ENCODE measurements at regions not wholly inside any gene's neighbourhood (a gene's known extent, or its start where the extent isn't known, plus 50 kb on each side); places are given as distances from the start of the nearest gene placed in this dataset.

- Histone ChIP-seq H3K4me1 (ENCODE audit: control insufficient read depth, low read length) (no peaks in the 10 kb centered on the region), H3K4me2 (ENCODE audit: low read length) (no peak overlapping the region), H3K4me3 (ENCODE audit: low read length) (no peak overlapping the region), H3K27ac (ENCODE audit: low read depth, low read length) (no peak overlapping the region), H4K20me1 (ENCODE audit: control insufficient read depth, insufficient read depth, low read depth, low read length) (no peaks in the 10 kb centered on the region), H3K9me2 (replicated peaks; ENCODE audit: control insufficient read depth, low read length) (no peaks in the 10 kb centered on the region), H3K79me2 (ENCODE audit: control insufficient read depth, low read length) (no peaks in the 10 kb centered on the region), H3K36me3 (ENCODE audit: control insufficient read depth, low read length) (no peaks in the 10 kb centered on the region), H3F3A (ENCODE audit: control insufficient read depth, insufficient read depth) (no peaks in the 10 kb centered on the region), H3K27me3 (ENCODE audit: control insufficient read depth, low read length) (no peaks in the 10 kb centered on the region), H3K9me3 (ENCODE audit: control insufficient read depth, insufficient read depth, low read length) (no peaks in the 10 kb centered on the region)
- no peak for TF ChIP-seq EZH2phosphoT487 (IDR thresholded peaks at IDR 0.05; ENCODE audit: borderline replicate concordance, low read length)
- TF ChIP-seq, protein P1, sequence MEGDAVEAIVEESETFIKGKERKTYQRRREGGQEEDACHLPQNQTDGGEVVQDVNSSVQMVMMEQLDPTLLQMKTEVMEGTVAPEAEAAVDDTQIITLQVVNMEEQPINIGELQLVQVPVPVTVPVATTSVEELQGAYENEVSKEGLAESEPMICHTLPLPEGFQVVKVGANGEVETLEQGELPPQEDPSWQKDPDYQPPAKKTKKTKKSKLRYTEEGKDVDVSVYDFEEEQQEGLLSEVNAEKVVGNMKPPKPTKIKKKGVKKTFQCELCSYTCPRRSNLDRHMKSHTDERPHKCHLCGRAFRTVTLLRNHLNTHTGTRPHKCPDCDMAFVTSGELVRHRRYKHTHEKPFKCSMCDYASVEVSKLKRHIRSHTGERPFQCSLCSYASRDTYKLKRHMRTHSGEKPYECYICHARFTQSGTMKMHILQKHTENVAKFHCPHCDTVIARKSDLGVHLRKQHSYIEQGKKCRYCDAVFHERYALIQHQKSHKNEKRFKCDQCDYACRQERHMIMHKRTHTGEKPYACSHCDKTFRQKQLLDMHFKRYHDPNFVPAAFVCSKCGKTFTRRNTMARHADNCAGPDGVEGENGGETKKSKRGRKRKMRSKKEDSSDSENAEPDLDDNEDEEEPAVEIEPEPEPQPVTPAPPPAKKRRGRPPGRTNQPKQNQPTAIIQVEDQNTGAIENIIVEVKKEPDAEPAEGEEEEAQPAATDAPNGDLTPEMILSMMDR (IDR thresholded peaks at IDR 0.05; ENCODE audit: low read depth, low read length, poor library complexity, severe bottlenecking), result no peak
These were observed 154.0 kb upstream of the THSD7A start for GRCh38 chr7:11985971-11986370.

- H3K4me3 ChIP-seq (ENCODE audit: low read length), result no peak overlapping the region
- TF ChIP-seq, protein P1 (IDR thresholded peaks at IDR 0.05; ENCODE audit: low read depth, low read length, poor library complexity, severe bottlenecking), result no peak
- no peak for TF ChIP-seq EZH2phosphoT487 (IDR thresholded peaks at IDR 0.05; ENCODE audit: borderline replicate concordance, low read length)
These were observed 156.2 kb upstream of the THSD7A start for GRCh38 chr7:11988186-11988585.

GRCh38 chr7:12002428-12002827 is 170.4 kb upstream of the THSD7A start:
- no peaks in the 10 kb centered on the region for H3K27me3 ChIP-seq (ENCODE audit: control insufficient read depth, low read length)
- H3K4me3 ChIP-seq (ENCODE audit: low read length), result no peak overlapping the region
- H3K9me3 ChIP-seq (ENCODE audit: control insufficient read depth, insufficient read depth, low read length), result no peaks in the 10 kb centered on the region
- H3K79me2 ChIP-seq (ENCODE audit: control insufficient read depth, low read length), result no peaks in the 10 kb centered on the region
- H3K4me2 ChIP-seq (ENCODE audit: low read length), result no peak overlapping the region
- H3K9me2 ChIP-seq (replicated peaks; ENCODE audit: control insufficient read depth, low read length), result no peaks in the 10 kb centered on the region
- no peak overlapping the region for H3K27ac ChIP-seq (ENCODE audit: low read depth, low read length)
- no peak for TF ChIP-seq EZH2phosphoT487 (IDR thresholded peaks at IDR 0.05; ENCODE audit: borderline replicate concordance, low read length)
- H3F3A ChIP-seq (ENCODE audit: control insufficient read depth, insufficient read depth), result no peaks in the 10 kb centered on the region
- no peaks in the 10 kb centered on the region for H4K20me1 ChIP-seq (ENCODE audit: control insufficient read depth, insufficient read depth, low read depth, low read length)
- no peaks in the 10 kb centered on the region for H3K36me3 ChIP-seq (ENCODE audit: control insufficient read depth, low read length)
- no peaks in the 10 kb centered on the region for H3K4me1 ChIP-seq (ENCODE audit: control insufficient read depth, low read length)

More at GRCh38 chr7:11988186-11988585, 156.2 kb upstream of the THSD7A start:
- Histone ChIP-seq H3K4me1 (ENCODE audit: control insufficient read depth, low read length) (no peaks in the 10 kb centered on the region), H3K9me2 (replicated peaks; ENCODE audit: control insufficient read depth, low read length) (no peaks in the 10 kb centered on the region), H3K9me3 (ENCODE audit: control insufficient read depth, insufficient read depth, low read length) (no peaks in the 10 kb centered on the region), H3F3A (ENCODE audit: control insufficient read depth, insufficient read depth) (no peaks in the 10 kb centered on the region), H3K27ac (ENCODE audit: low read depth, low read length) (no peak overlapping the region), H3K27me3 (ENCODE audit: control insufficient read depth, low read length) (no peaks in the 10 kb centered on the region), H3K36me3 (ENCODE audit: control insufficient read depth, low read length) (no peaks in the 10 kb centered on the region), H4K20me1 (ENCODE audit: control insufficient read depth, insufficient read depth, low read depth, low read length) (no peaks in the 10 kb centered on the region), H3K79me2 (ENCODE audit: control insufficient read depth, low read length) (no peaks in the 10 kb centered on the region), H3K4me2 (ENCODE audit: low read length) (no peak overlapping the region)

- no peaks in the 10 kb centered on the region for H3K4me1 ChIP-seq (ENCODE audit: control insufficient read depth, low read length)
- no peaks in the 10 kb centered on the region for H4K20me1 ChIP-seq (ENCODE audit: control insufficient read depth, insufficient read depth, low read depth, low read length)
These were observed 172.6 kb upstream of the THSD7A start for GRCh38 chr7:12004581-12004980.

More at GRCh38 chr7:12004581-12004980, 172.6 kb upstream of the THSD7A start:
- H3K9me3 ChIP-seq (ENCODE audit: control insufficient read depth, insufficient read depth, low read length), result no peaks in the 10 kb centered on the region
- H3F3A ChIP-seq (ENCODE audit: control insufficient read depth, insufficient read depth), result no peaks in the 10 kb centered on the region
- no peak overlapping the region for H3K4me3 ChIP-seq (ENCODE audit: low read length)
- H3K36me3 ChIP-seq (ENCODE audit: control insufficient read depth, low read length), result no peaks in the 10 kb centered on the region
- TF ChIP-seq, protein P1 (IDR thresholded peaks at IDR 0.05; ENCODE audit: low read depth, low read length, poor library complexity, severe bottlenecking), result no peak
- TF ChIP-seq EZH2phosphoT487 (IDR thresholded peaks at IDR 0.05; ENCODE audit: borderline replicate concordance, low read length), result no peak
- no peak overlapping the region for H3K4me2 ChIP-seq (ENCODE audit: low read length)
- H3K9me2 ChIP-seq (replicated peaks; ENCODE audit: control insufficient read depth, low read length), result no peaks in the 10 kb centered on the region
- no peaks in the 10 kb centered on the region for H3K27me3 ChIP-seq (ENCODE audit: control insufficient read depth, low read length)
- H3K27ac ChIP-seq (ENCODE audit: low read depth, low read length), result no peak overlapping the region
- H3K79me2 ChIP-seq (ENCODE audit: control insufficient read depth, low read length), result no peaks in the 10 kb centered on the region
